ENCODE measurements at regions not wholly inside any gene's neighbourhood (a gene's known extent, or its start where the extent isn't known, plus 50 kb on each side); places are given as distances from the start of the nearest gene placed in this dataset.

DNA sequence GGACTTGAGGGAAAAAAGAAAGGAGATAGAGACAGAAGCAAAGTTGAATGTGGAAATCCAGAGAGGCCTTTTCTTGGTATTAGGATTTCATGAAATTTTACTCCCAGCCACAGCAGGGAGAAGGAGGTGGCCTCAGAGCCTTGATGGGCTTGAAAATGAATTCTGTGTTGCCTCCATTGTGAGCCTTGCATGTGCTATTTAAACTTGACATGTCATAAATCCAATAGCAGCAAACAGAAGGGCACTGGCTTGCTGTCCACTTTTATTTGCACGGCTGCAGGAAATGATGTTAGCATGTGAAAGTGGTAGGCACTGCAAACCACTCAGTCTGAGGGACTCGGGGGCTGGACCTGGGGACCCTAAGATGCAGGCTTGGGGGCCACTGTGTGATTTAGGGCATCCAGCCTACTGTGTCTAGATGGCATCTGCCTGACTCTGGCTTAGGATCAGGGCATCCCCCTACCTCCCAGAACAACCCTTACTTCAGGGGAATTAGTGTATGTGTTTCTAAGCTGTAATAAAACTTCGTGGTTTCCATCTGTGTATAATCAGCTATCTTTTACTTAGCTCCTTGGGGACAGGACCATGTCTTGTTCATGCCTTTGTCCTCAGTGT is 139.1 kb upstream of the SKOR2 start:
- TF ChIP-seq, protein P1, sequence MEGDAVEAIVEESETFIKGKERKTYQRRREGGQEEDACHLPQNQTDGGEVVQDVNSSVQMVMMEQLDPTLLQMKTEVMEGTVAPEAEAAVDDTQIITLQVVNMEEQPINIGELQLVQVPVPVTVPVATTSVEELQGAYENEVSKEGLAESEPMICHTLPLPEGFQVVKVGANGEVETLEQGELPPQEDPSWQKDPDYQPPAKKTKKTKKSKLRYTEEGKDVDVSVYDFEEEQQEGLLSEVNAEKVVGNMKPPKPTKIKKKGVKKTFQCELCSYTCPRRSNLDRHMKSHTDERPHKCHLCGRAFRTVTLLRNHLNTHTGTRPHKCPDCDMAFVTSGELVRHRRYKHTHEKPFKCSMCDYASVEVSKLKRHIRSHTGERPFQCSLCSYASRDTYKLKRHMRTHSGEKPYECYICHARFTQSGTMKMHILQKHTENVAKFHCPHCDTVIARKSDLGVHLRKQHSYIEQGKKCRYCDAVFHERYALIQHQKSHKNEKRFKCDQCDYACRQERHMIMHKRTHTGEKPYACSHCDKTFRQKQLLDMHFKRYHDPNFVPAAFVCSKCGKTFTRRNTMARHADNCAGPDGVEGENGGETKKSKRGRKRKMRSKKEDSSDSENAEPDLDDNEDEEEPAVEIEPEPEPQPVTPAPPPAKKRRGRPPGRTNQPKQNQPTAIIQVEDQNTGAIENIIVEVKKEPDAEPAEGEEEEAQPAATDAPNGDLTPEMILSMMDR (IDR thresholded peaks at IDR 0.05) = no peak
- TF ChIP-seq ZFX (IDR thresholded peaks at IDR 0.05; ENCODE audit: borderline replicate concordance) = no peak
